AG04450 (cell line): ENCODE measurements at regions not wholly inside any gene's neighbourhood (a gene's known extent, or its start where the extent isn't known, plus 50 kb on each side); places are given as distances from the start of the nearest gene placed in this dataset.

ENCODE experiments used
- CTCF ChIA-PET: fragments of 300-600, 350-600 bp; formaldehyde crosslinking; extraction: SDS; loops from one replicate; lab custom pipeline; 2022; ENCODE audit warnings: antibody characterized with exemption, inconsistent platforms; lab: Charles Lee
- POLR2A ChIA-PET: fragments of 350-600 bp; formaldehyde crosslinking; extraction: SDS; loops from one replicate; lab custom pipeline; 2021; ENCODE audit warnings: antibody characterized with exemption, inconsistent platforms; lab: Yijun Ruan, JAX
- DNase-seq: peaks from one replicate; pipeline ENCODE4 v3.0.0-alpha.2; 2011; ENCODE audit warnings: low read depth, low spot score
- H3K27ac ChIP-seq: one replicate; pipeline ENCODE4 v1.5.1; 2012; ENCODE audit warnings: low read depth, low read length, control low read depth
- H3K27me3 ChIP-seq: one replicate; pipeline ENCODE4 v1.6.0; 2012; ENCODE audit warnings: low read length; ENCODE audit not compliant: control insufficient read depth, insufficient read depth
- H3K4me3 ChIP-seq: 2 replicates; pipeline ENCODE4 v1.5.1; 2011; ENCODE audit warnings: mild to moderate bottlenecking, low read depth, low read length, control low read depth
- H3K9me3 ChIP-seq: 2 replicates; pipeline ENCODE4 v1.5.1; 2012; ENCODE audit warnings: low read length; ENCODE audit not compliant: control insufficient read depth, insufficient read depth
- CTCF ChIP-seq: IDR thresholded peaks from 2 replicates; pipeline ENCODE4 v1.5.1; 2011; ENCODE audit warnings: low read depth, low read length, control low read depth, inconsistent platforms

- H3K9me3 ChIP-seq = no peaks in the 10 kb centered on the region
- DNase-seq = no peak
- H3K27ac ChIP-seq = no peak overlapping the region
- CTCF ChIA-PET = interaction anchor here (0.6 kb wide), 1 partner anchor 361 kb away, joined by 13 read pairs; no protein-coding TSS in a partner anchor
- H3K27me3 ChIP-seq = no peaks in the 10 kb centered on the region
- TF ChIP-seq CTCF = no peak
- H3K4me3 ChIP-seq = no peak overlapping the region
- POLR2A ChIA-PET = no interaction called here
Observed at GRCh38 chr1:208324005-208324404, 79.8 kb upstream of the PLXNA2 start.

- CTCF ChIA-PET = no interaction called here
- DNase-seq = no peak
- Histone ChIP-seq H3K27me3 (no peaks in the 10 kb centered on the region), H3K27ac (no peak overlapping the region), H3K9me3 (no peaks in the 10 kb centered on the region), H3K4me3 (no peak overlapping the region)
- TF ChIP-seq CTCF = no peak
- POLR2A ChIA-PET = no interaction called here
Observed at GRCh38 chr1:208326033-208326432, 81.8 kb upstream of the PLXNA2 start.

GRCh38 chr1:208329300-208329699 is 85.1 kb upstream of the PLXNA2 start:
- ChIA-PET CTCF (no interaction called here), POLR2A (no interaction called here)
- no peaks in the 10 kb centered on the region for H3K9me3 ChIP-seq
- no peak for DNase-seq
- no peak overlapping the region for H3K27ac ChIP-seq
- H3K4me3 ChIP-seq = no peak overlapping the region
- H3K27me3 ChIP-seq = no peaks in the 10 kb centered on the region
- TF ChIP-seq CTCF = no peak

- CTCF ChIA-PET = no interaction called here
- POLR2A ChIA-PET = no interaction called here
- TF ChIP-seq CTCF = no peak
Observed at GRCh38 chr1:208332036-208332773, 88.0 kb upstream of the PLXNA2 start.

GRCh38 chr1:208332774-208333126 is 88.6 kb upstream of the PLXNA2 start:
- H3K4me3 ChIP-seq = no peak overlapping the region
- no peak overlapping the region for H3K27ac ChIP-seq
- H3K27me3 ChIP-seq = no peaks in the 10 kb centered on the region
- DNase-seq = no peak
- TF ChIP-seq CTCF = no peak
- ChIA-PET CTCF (no interaction called here), POLR2A (no interaction called here)
- H3K9me3 ChIP-seq = no peaks in the 10 kb centered on the region

More at GRCh38 chr1:208332036-208332773, 88.0 kb upstream of the PLXNA2 start:
- Histone ChIP-seq H3K27ac (no peak overlapping the region), H3K9me3 (no peaks in the 10 kb centered on the region), H3K27me3 (no peaks in the 10 kb centered on the region), H3K4me3 (no peak overlapping the region)
- DNase-seq = no peak
